HepG2 (cell line): ENCODE measurements at regions not wholly inside any gene's neighbourhood (a gene's known extent, or its start where the extent isn't known, plus 50 kb on each side); places are given as distances from the start of the nearest gene placed in this dataset.
"Not testable (repeated sequence)": the region's sequence is repeated elsewhere in the genome, so short reads cannot be mapped to it uniquely, and the experiment has no call there.

Experiments used
- ATAC-seq: fragments of 200-7000 bp; cut with Tn5 transposase; 3 replicates; pipeline ENCODE4 v1.9.1; 2020; ENCODE audit warnings: mild to moderate bottlenecking, moderate library complexity
- BruUV-seq: library from RNA; stranded (reverse); fragments of 400-500 nt; replicated peaks from 2 replicates; lab custom pipeline; 2021; lab: Mats Ljungman, UMichigan
- CTCF ChIA-PET: fragments of 300-600 bp; formaldehyde crosslinking; extraction: SDS; loops from one replicate; lab custom pipeline; 2021; ENCODE audit warnings: low total read pairs, inconsistent platforms, low intra/inter-chr PET ratio; lab: Yijun Ruan, JAX
- POLR2A ChIA-PET: fragments of 350-600 bp; sonication (Branson Sonifier 250); formaldehyde crosslinking; loops from one replicate; lab custom pipeline; 2020; ENCODE audit warnings: antibody characterized with exemption, inconsistent platforms; lab: Yijun Ruan, JAX
- DNase-seq: peaks from one replicate; pipeline ENCODE4 v3.0.0-alpha.2; 2015; ENCODE audit warnings: low spot score
- FAIRE-seq: peaks from 3 replicates; lab custom pipeline; 2011; peaks lifted over from hg19 to GRCh38; lab: Jason Lieb, UNC
- H2AFZ ChIP-seq: one replicate; pipeline ENCODE4 v1.6.1; 2011; ENCODE audit warnings: low read length, inconsistent platforms
- H3K27ac ChIP-seq: fragments of 300-600 bp; 3 replicates; pipeline ENCODE4 v1.8.0; 2011; ENCODE audit warnings: mixed run types, mild to moderate bottlenecking, mixed read lengths, low read length, inconsistent platforms; ENCODE audit not compliant: insufficient read depth; ENCODE audit errors: extremely low read length
- H3K27me3 ChIP-seq, 2 experiments: fragments of 200-600 bp in 1 of 2; 2 replicates in 1 of 2; 3 replicates in 1 of 2; pipeline versions ENCODE4 v1.6.0 to v1.8.0; 2011; ENCODE audit warnings: low read length in 2 of 2, mild to moderate bottlenecking in 2 of 2, moderate library complexity in 2 of 2, inconsistent platforms in 1 of 2; ENCODE audit not compliant: insufficient read depth in 2 of 2, control insufficient read depth in 1 of 2
- H3K36me3 ChIP-seq, 2 experiments: fragments of 200-600 bp in 1 of 2; replicated peaks in 1 of 2; 2 replicates in 1 of 2; 3 replicates in 1 of 2; pipeline versions ENCODE4 v1.5.1 to v1.8.0; 2011; ENCODE audit warnings: low read length in 2 of 2, inconsistent platforms in 1 of 2; ENCODE audit not compliant: insufficient read depth in 2 of 2, control insufficient read depth in 1 of 2
- H3K4me1 ChIP-seq: 2 replicates; pipeline ENCODE4 v1.5.1; 2012; ENCODE audit warnings: low read length, inconsistent platforms; ENCODE audit not compliant: insufficient read depth
- H3K4me2 ChIP-seq: 2 replicates; pipeline ENCODE4 v1.6.0; 2011; ENCODE audit warnings: low read depth, low read length, inconsistent platforms
- H3K4me3 ChIP-seq, 3 experiments: fragments of 200-600 bp in 1 of 3; sonication (generic), shearing (Covaris generic) in 1 of 3; replicated peaks in 1 of 3; 2 replicates each; pipeline ENCODE4 v1.5.1; 2011 to 2016; ENCODE audit warnings: low read length in 3 of 3, inconsistent platforms in 2 of 3, low read depth in 2 of 3, mild to moderate bottlenecking in 2 of 3, control low read depth in 1 of 3, mixed read lengths in 1 of 3; ENCODE audit not compliant: insufficient read depth in 1 of 3
- H3K79me2 ChIP-seq: one replicate; pipeline ENCODE4 v1.6.1; 2011; ENCODE audit warnings: low read length, inconsistent platforms; ENCODE audit not compliant: insufficient read depth
- H3K9ac ChIP-seq: 2 replicates; pipeline ENCODE4 v1.6.0; 2011; ENCODE audit warnings: mild to moderate bottlenecking, low read depth, low read length, inconsistent platforms; ENCODE audit not compliant: insufficient read depth
- H3K9me3 ChIP-seq: 2 replicates; pipeline ENCODE4 v1.5.1; 2012; ENCODE audit warnings: mild to moderate bottlenecking, low read length
- H4K20me1 ChIP-seq: 2 replicates; pipeline ENCODE4 v1.6.0; 2011; ENCODE audit warnings: inconsistent platforms, mild to moderate bottlenecking, low read length, moderate library complexity; ENCODE audit not compliant: insufficient read depth
- ATF7 ChIP-seq, 2 experiments: fragments of 450-650 bp in 1 of 2; sonication (generic) in 1 of 2; formaldehyde crosslinking in 1 of 2; IDR thresholded peaks; 2 replicates each; pipeline versions ENCODE4 v1.4.0 to v1.6.1; 2016 to 2020; ENCODE audit warnings: antibody characterized with exemption in 1 of 2, mild to moderate bottlenecking in 1 of 2, missing genetic modification reagents in 1 of 2
- FOXP1 ChIP-seq, 2 experiments: fragments of 450-650 bp in 1 of 2; IDR thresholded peaks; 2 replicates each; pipeline ENCODE4 v1.6.1; 2017 to 2018; ENCODE audit warnings: antibody characterized with exemption in 1 of 2
- IKZF1 ChIP-seq: fragments of 450-650 bp; IDR thresholded peaks from 2 replicates; pipeline ENCODE4 v1.7.1; 2016
- NBN ChIP-seq: fragments of 450-650 bp; conservative IDR thresholded peaks from 2 replicates; pipeline ENCODE4 v1.6.1; 2017
- NFRKB ChIP-seq: fragments of 450-650 bp; IDR thresholded peaks from 2 replicates; pipeline ENCODE4 v1.6.1; 2017
- NONO ChIP-seq, 2 experiments: fragments of 450-650 bp in 1 of 2; sonication (generic) in 1 of 2; formaldehyde crosslinking in 1 of 2; IDR thresholded peaks in 1 of 2; conservative IDR thresholded peaks in 1 of 2; 2 replicates each; pipeline versions ENCODE4 v1.6.1 to v1.8.0; 2017 to 2022; ENCODE audit warnings: mild to moderate bottlenecking in 1 of 2, missing genetic modification reagents in 1 of 2, moderate library complexity in 1 of 2
- PHB2 ChIP-seq: fragments of 450-650 bp; IDR thresholded peaks from 2 replicates; pipeline ENCODE4 v1.6.1; 2018; ENCODE audit not compliant: partially characterized antibody
- PLRG1 ChIP-seq: fragments of 450-650 bp; conservative IDR thresholded peaks from 2 replicates; pipeline ENCODE4 v1.6.1; 2016
- RAD51 ChIP-seq: fragments of 450-650 bp; IDR thresholded peaks from 2 replicates; pipeline ENCODE4 v1.6.1; 2016; ENCODE audit warnings: borderline replicate concordance
- SOX6 ChIP-seq, 2 experiments: fragments of 450-650 bp in 1 of 2; sonication (generic) in 1 of 2; formaldehyde crosslinking in 1 of 2; IDR thresholded peaks; 2 replicates each; pipeline versions ENCODE4 v1.4.0 to v1.6.1; 2017 to 2020; ENCODE audit warnings: antibody characterized with exemption in 1 of 2, mild to moderate bottlenecking in 1 of 2, missing genetic modification reagents in 1 of 2
- SP1 ChIP-seq, 2 experiments: fragments of 450-650 bp in 1 of 2; sonication (generic) in 1 of 2; formaldehyde crosslinking in 1 of 2; IDR thresholded peaks; 2 replicates each; pipeline versions ENCODE4 v1.4.0 to v1.6.1; 2016 to 2020; ENCODE audit warnings: missing genetic modification reagents in 1 of 2
- TBX3 ChIP-seq: fragments of 450-650 bp; IDR thresholded peaks from 2 replicates; pipeline ENCODE4 v1.6.1; 2017; ENCODE audit warnings: antibody characterized with exemption, mild to moderate bottlenecking, inconsistent platforms, borderline replicate concordance
- TRIM22 ChIP-seq: fragments of 450-650 bp; IDR thresholded peaks from 2 replicates; pipeline ENCODE4 v1.6.1; 2017
- ZBTB40 ChIP-seq, 2 experiments: fragments of 450-650 bp in 1 of 2; sonication (generic) in 1 of 2; formaldehyde crosslinking in 1 of 2; IDR thresholded peaks; 2 replicates each; pipeline versions ENCODE4 v1.6.1 to v1.8.0; 2016 to 2022; ENCODE audit warnings: antibody characterized with exemption in 1 of 2, mild to moderate bottlenecking in 1 of 2, missing genetic modification reagents in 1 of 2
- ZNF282 ChIP-seq: fragments of 450-650 bp; IDR thresholded peaks from 2 replicates; pipeline ENCODE4 v1.6.1; 2018; ENCODE audit not compliant: partially characterized antibody
- WGBS: methylation state at CpG from one replicate; pipeline ENCODE4 v1.1.6; 2017; ENCODE audit warnings: low lambda C conversion rate; 5-methylcytosine and 5-hydroxymethylcytosine counted together
- in situ Hi-C: cut with HindIII; loops from 2 replicates; pipeline ENCODE4 v1.10.0; 2017; ENCODE audit warnings: low pct_unique_long_range_greater_than_20kb; ENCODE audit not compliant: extremely low pct_ligation_motif_present
- intact Hi-C: fragments of 100-400 bp; cut with micrococcal nuclease; formaldehyde crosslinking; loops from one replicate; pipeline ENCODE4 v1.10.0; 2022; ENCODE audit not compliant: unreplicated experiment

- ATAC-seq; CTCF ChIA-PET; H4K20me1 ChIP-seq; H3K36me3 ChIP-seq; H3K27me3 ChIP-seq; H3K4me2 ChIP-seq; DNase-seq; H3K9ac ChIP-seq; intact Hi-C loops; in situ Hi-C loops; FAIRE-seq; H2AFZ ChIP-seq; BruUV-seq; H3K9me3 ChIP-seq; H3K4me1 ChIP-seq; H3K4me3 ChIP-seq; H3K79me2 ChIP-seq; H3K27ac ChIP-seq; POLR2A ChIA-PET; TF ChIP-seq ZBTB40 (CRISPR knock-in tag; IDR thresholded peaks at IDR 0.05); SOX6 (CRISPR knock-in tag; IDR thresholded peaks at IDR 0.05); ATF7 (CRISPR knock-in tag; IDR thresholded peaks at IDR 0.05); SP1 (CRISPR knock-in tag; IDR thresholded peaks at IDR 0.05); NONO (CRISPR knock-in tag; conservative IDR thresholded peaks at IDR 0.05); FOXP1 (CRISPR knock-in tag; IDR thresholded peaks at IDR 0.05): not testable (repeated sequence)
- WGBS = 0% methylated on average over 1 of the region's 1 CpG
- peak; percentile 97 for TF ChIP-seq ZNF282
- peak; percentile 92; the same call in 1 of the 2 replicates for TF ChIP-seq PLRG1
- peak; percentile 19 for TF ChIP-seq ZBTB40 (IDR thresholded peaks at IDR 0.05)
- TF ChIP-seq SOX6 (IDR thresholded peaks at IDR 0.05) = peak; percentile 95
- TF ChIP-seq ATF7 (IDR thresholded peaks at IDR 0.05) = peak; percentile 21; the same call in 1 of the 2 replicates
- 0 out of 2 replicates have a peak, but pooled peaks have one; percentile 5 for TF ChIP-seq RAD51
- TF ChIP-seq TRIM22 = peak; percentile 98
- peak; percentile 40; the same call in 1 of the 2 replicates for TF ChIP-seq SP1 (IDR thresholded peaks at IDR 0.05)
- peak; percentile 92; the same call in 1 of the 2 replicates for TF ChIP-seq NONO (IDR thresholded peaks at IDR 0.05)
- TF ChIP-seq FOXP1 (IDR thresholded peaks at IDR 0.05) = peak; percentile 65
- TF ChIP-seq NBN = 0 out of 2 replicates have a peak, but pooled peaks have one; percentile 57
- peak; percentile 71 for TF ChIP-seq NFRKB
- TF ChIP-seq PHB2 = peak; percentile 4
- 0 out of 2 replicates have a peak, but pooled peaks have one; percentile 15 for TF ChIP-seq TBX3
- TF ChIP-seq IKZF1 = peak; percentile 92
Observed at GRCh38 chr20:26094498-26094897, 397.8 kb upstream of the ZNF337 start.
